Brain microvascular endothelial cell (primary cell): ENCODE measurements at regions not wholly inside any gene's neighbourhood (a gene's known extent, or its start where the extent isn't known, plus 50 kb on each side); places are given as distances from the start of the nearest gene placed in this dataset.
"Not testable (repeated sequence)": the region's sequence is repeated elsewhere in the genome, so short reads cannot be mapped to it uniquely, and the experiment has no call there.

ENCODE experiments used
- DNase-seq: peaks from one replicate; pipeline ENCODE4 v3.0.0-alpha.2; 2020
- H3K27ac ChIP-seq: fragments of 250-450 bp; sonication (Bioruptor Pico); 2 replicates; pipeline ENCODE4 v1.5.1; 2020; ENCODE audit warnings: mild to moderate bottlenecking, moderate library complexity
- H3K27me3 ChIP-seq: fragments of 250-450 bp; sonication (Bioruptor Pico); replicated peaks from 2 replicates; pipeline ENCODE4 v1.5.1; 2020; ENCODE audit warnings: mild to moderate bottlenecking
- H3K36me3 ChIP-seq: fragments of 250-450 bp; sonication (Bioruptor Pico); replicated peaks from 2 replicates; pipeline ENCODE4 v1.5.1; 2020; ENCODE audit warnings: mild to moderate bottlenecking
- H3K4me3 ChIP-seq: 2 replicates; pipeline ENCODE4 v1.5.1; 2011; ENCODE audit warnings: low read depth, mild to moderate bottlenecking, control low read depth, low read length, moderate library complexity
- in situ Hi-C: cut with HindIII; loops from 2 replicates; pipeline ENCODE4 v1.10.0; 2017; ENCODE audit warnings: low sequenced_read_pairs, low pct_ligation_motif_present
- TF ChIP-seq, protein P1 (sequence below): IDR thresholded peaks from 2 replicates; pipeline ENCODE4 v1.5.1; 2011; ENCODE audit warnings: low read depth, mild to moderate bottlenecking, moderate library complexity, low read length, control low read depth, inconsistent platforms; ENCODE audit errors: missing control alignments

DNA sequence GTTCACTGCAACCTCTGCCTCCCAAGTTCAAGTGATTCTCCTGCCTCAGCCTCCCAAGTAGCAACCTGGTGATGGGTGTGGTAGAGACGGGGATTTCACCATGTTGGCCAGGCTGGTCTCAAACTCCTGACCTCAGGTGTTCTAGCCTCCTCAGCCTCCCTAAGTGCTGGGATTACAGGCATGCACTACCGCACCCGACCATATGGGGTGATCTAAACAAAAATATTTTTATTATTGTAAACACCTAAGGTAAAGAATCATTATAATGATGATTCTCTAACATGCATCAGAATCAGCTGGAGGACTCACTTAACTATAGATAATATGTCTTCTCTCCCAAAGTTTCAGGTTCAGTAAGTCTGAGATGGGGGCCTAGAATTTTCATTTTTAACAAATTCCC lies 96.2 kb upstream of the ALG10 start:
- Histone ChIP-seq H3K4me3 (no peak overlapping the region), H3K27ac (no peak overlapping the region), H3K36me3 (no peaks in the 10 kb centered on the region), H3K27me3 (no peaks in the 10 kb centered on the region)
- no peak for DNase-seq
- in situ Hi-C loops: no loop called here
- TF ChIP-seq, protein P1, sequence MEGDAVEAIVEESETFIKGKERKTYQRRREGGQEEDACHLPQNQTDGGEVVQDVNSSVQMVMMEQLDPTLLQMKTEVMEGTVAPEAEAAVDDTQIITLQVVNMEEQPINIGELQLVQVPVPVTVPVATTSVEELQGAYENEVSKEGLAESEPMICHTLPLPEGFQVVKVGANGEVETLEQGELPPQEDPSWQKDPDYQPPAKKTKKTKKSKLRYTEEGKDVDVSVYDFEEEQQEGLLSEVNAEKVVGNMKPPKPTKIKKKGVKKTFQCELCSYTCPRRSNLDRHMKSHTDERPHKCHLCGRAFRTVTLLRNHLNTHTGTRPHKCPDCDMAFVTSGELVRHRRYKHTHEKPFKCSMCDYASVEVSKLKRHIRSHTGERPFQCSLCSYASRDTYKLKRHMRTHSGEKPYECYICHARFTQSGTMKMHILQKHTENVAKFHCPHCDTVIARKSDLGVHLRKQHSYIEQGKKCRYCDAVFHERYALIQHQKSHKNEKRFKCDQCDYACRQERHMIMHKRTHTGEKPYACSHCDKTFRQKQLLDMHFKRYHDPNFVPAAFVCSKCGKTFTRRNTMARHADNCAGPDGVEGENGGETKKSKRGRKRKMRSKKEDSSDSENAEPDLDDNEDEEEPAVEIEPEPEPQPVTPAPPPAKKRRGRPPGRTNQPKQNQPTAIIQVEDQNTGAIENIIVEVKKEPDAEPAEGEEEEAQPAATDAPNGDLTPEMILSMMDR: no peak

DNA sequence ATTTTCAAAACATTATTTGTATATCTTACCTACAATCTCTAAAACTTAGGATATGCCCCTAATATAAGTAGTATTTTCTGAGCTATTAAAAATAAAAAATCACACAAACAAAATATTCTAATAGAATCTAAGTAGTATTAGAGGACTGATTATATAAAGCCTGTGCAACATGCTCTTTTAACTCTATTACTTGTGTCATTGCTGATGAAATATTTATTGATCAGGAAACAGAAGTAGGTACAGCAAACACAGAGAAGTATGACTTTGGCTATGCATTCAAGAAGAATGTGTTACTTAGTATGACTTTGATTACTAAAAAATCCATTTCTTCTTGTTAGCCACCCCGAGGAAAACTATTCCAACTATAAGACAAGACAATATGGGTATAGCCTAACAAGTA lies 84.6 kb upstream of the ALG10 start:
- H3K4me3 ChIP-seq, H3K27ac ChIP-seq, DNase-seq, in situ Hi-C loops, H3K27me3 ChIP-seq, H3K36me3 ChIP-seq: not testable (repeated sequence)

DNA sequence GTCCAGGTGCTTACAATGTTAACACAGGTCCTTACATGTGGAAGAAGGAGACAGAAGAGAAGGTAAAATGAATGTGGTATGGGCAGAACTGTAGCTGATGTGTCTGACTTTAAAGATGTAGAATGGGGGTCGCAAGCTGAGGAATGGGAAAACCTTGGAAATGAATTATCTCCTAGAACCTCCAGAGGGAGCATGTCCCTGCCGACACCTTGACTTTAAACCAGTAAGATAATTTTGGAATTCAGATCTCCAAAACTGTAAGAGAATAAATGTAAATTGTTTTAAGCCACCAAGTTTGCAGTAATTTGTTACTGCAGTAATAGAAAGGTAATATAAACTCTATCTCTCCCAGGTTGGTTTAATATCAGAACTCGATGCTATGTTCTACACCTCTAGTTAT lies 80.1 kb upstream of the ALG10 start:
- Histone ChIP-seq H3K27me3 (no peaks in the 10 kb centered on the region), H3K36me3 (no peaks in the 10 kb centered on the region), H3K4me3 (no peak overlapping the region), H3K27ac (no peak overlapping the region)
- no peak for DNase-seq
- in situ Hi-C loops: no loop called here
- TF ChIP-seq, protein P1: no peak

DNA sequence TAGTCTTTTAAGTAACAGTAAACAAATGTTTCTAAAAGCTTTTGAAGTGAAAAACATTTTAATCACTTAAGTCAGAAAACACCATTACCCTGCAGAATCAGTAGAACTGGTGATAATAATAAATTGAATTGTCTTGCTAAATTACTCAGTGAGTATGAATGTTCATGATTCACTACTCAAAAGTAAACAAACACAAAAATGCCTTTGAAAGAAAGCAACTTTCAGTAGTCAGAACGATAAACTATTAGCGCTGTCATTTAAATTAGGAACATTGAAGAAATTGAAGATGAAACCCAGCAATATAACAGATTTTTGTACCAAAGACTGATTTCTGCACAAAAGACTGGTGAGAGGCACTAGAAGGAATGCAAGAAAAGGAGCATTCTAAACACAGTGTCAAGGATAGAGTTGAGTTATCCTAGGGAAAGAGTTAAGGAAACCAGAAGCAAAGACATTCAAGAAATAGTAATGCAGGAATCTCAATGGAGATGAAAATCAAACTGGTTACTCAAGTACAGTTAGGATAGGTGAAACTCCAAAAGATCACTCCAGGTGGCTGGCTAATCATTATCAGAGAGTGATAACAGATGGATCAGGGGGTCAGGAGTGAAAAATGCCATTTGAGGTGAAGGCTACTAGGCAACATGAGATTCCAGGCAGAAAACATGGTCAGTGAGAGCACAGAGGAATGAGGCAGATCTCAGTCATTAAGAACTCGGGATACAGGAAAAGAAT lies 77.4 kb upstream of the ALG10 start:
- Histone ChIP-seq H3K27ac (no peak overlapping the region), H3K27me3 (no peaks in the 10 kb centered on the region), H3K36me3 (no peaks in the 10 kb centered on the region), H3K4me3 (no peak overlapping the region)
- DNase-seq: no peak
- TF ChIP-seq, protein P1: no peak
- in situ Hi-C loops: no loop called here

DNA sequence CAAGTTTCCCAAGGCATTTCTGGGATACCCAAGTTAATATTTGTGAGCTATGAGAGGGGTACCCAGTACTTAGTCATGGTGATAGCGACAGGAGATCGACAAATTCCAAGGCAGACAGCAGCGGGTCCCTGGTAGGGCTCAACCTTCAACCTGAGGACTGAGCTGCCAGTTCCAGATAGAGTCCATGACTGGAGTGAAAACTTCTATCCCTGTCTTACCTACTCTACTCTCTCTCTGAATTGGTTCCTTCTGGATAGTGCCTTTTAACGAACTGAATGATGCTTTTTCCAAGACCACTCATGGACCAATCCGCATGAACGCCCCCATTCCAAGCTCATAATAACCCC lies 76.9 kb upstream of the ALG10 start:
- Histone ChIP-seq H3K27me3 (no peaks in the 10 kb centered on the region), H3K4me3 (no peak overlapping the region), H3K36me3 (no peaks in the 10 kb centered on the region), H3K27ac (no peak overlapping the region)
- TF ChIP-seq, protein P1: no peak
- in situ Hi-C loops: no loop called here
- no peak for DNase-seq

DNA sequence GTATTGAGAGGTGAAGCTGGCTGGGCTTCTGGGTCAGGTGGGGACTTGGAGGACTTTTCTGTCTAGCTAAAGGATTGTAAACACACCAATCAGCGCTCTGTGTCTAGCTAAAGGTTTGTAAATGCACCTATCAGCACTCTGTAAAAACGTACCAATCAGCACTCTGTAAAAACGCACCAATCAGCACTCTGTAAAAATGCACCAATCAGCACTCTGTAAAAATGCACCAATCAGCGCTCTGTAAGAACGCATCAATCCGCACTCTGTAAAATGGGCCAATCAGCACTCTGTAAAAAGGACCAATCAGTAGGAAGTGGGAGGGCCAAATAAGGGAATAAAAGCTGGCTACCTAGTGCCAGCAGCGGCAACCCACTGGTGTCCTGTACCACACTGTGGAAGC lies 56.1 kb upstream of the ALG10 start:
- H3K4me3 ChIP-seq, DNase-seq, H3K36me3 ChIP-seq, H3K27me3 ChIP-seq, in situ Hi-C loops, H3K27ac ChIP-seq: not testable (repeated sequence)

DNA sequence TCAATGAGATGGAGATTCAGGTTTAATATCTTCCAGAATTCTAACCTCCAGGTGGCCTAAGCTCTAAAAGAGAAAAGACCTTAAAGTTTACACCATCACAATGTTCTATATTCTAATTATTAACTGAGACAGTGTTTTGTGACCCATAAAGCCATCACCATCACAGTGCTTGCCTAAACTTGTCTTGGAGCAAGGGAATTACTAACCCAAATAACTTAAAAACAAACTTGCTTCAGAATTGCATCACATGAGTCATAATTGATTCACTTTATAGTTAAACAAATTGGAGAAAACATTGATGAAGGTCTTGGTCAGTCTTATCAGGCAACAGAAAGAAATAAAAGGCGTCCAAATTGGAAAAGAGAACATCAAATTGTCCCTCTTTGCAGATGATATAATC lies 54.5 kb upstream of the ALG10 start:
- DNase-seq: no peak
- no peak overlapping the region for H3K27ac ChIP-seq
- TF ChIP-seq, protein P1: no peak
- no peaks in the 10 kb centered on the region for H3K27me3 ChIP-seq
- in situ Hi-C loops: no loop called here
- H3K36me3 ChIP-seq: no peaks in the 10 kb centered on the region
- no peak overlapping the region for H3K4me3 ChIP-seq
